Choroid plexus epithelial cell (primary cell): ENCODE measurements at regions not wholly inside any gene's neighbourhood (a gene's known extent, or its start where the extent isn't known, plus 50 kb on each side); places are given as distances from the start of the nearest gene placed in this dataset.

Experiments
- DNase-seq: peaks from one replicate; pipeline ENCODE4 v3.0.0-alpha.2; 2010; ENCODE audit warnings: low read depth
- H3K4me3 ChIP-seq: 2 replicates; pipeline ENCODE4 v1.5.1; 2011; ENCODE audit warnings: low read depth, mild to moderate bottlenecking, control low read depth, low read length, moderate library complexity
- CTCF ChIP-seq: conservative IDR thresholded peaks from 2 replicates; pipeline ENCODE4 v1.5.1; 2011; ENCODE audit warnings: low read depth, mild to moderate bottlenecking, control low read depth, inconsistent platforms, low read length, moderate library complexity

GRCh38 chr13:78862446-78862845 is 203.5 kb upstream of the OBI1 start:
- no peak for DNase-seq
- TF ChIP-seq CTCF = no peak
- no peak overlapping the region for H3K4me3 ChIP-seq

- TF ChIP-seq CTCF = no peak
- no peak for DNase-seq
- no peak overlapping the region for H3K4me3 ChIP-seq
Observed at GRCh38 chr13:78852709-78853108, 193.8 kb upstream of the OBI1 start.

GRCh38 chr13:78845656-78846365 is 186.9 kb upstream of the OBI1 start:
- DNase-seq = no peak
- TF ChIP-seq CTCF = no peak
- no peak overlapping the region for H3K4me3 ChIP-seq

GRCh38 chr13:78844106-78844505 is 185.2 kb upstream of the OBI1 start:
- H3K4me3 ChIP-seq = no peak overlapping the region
- TF ChIP-seq CTCF = no peak
- DNase-seq = no peak

GRCh38 chr13:78841358-78841963 is 182.5 kb upstream of the OBI1 start:
- no peak overlapping the region for H3K4me3 ChIP-seq
- TF ChIP-seq CTCF = no peak
- DNase-seq = no peak

- no peak overlapping the region for H3K4me3 ChIP-seq
- no peak for DNase-seq
- no peak for TF ChIP-seq CTCF
Observed at GRCh38 chr13:78836238-78836784, 177.4 kb upstream of the OBI1 start.

GRCh38 chr13:78832461-78832860 is 173.5 kb upstream of the OBI1 start:
- no peak for DNase-seq
- H3K4me3 ChIP-seq = no peak overlapping the region
- TF ChIP-seq CTCF = no peak
